Mesendoderm (in vitro differentiated cells): ENCODE measurements at regions not wholly inside any gene's neighbourhood (a gene's known extent, or its start where the extent isn't known, plus 50 kb on each side); places are given as distances from the start of the nearest gene placed in this dataset.

Experiments used
- DNase-seq: peaks from one replicate; pipeline ENCODE4 v3.0.0; 2013
- H2AK5ac ChIP-seq: 2 replicates; pipeline ENCODE4 v1.6.1; 2013; ENCODE audit warnings: low read length, inconsistent platforms
- H2BK120ac ChIP-seq: 2 replicates; pipeline ENCODE4 v1.6.1; 2013; ENCODE audit warnings: low read depth, mild to moderate bottlenecking, low read length, moderate library complexity, mixed read lengths
- H2BK15ac ChIP-seq: replicated peaks from 2 replicates; pipeline ENCODE4 v1.6.1; 2013; ENCODE audit warnings: low read depth, mild to moderate bottlenecking, moderate library complexity
- H2BK5ac ChIP-seq: 2 replicates; pipeline ENCODE4 v1.6.1; 2013; ENCODE audit warnings: low read length, inconsistent platforms
- H3K18ac ChIP-seq: 2 replicates; pipeline ENCODE4 v1.6.1; 2013; ENCODE audit warnings: mild to moderate bottlenecking, low read length, mixed read lengths
- H3K23ac ChIP-seq: one replicate; pipeline ENCODE4 v1.6.1; 2013; ENCODE audit warnings: low read length
- H3K27ac ChIP-seq: 2 replicates; pipeline ENCODE4 v1.5.1; 2013; ENCODE audit warnings: low read depth, mild to moderate bottlenecking, inconsistent platforms, low read length, moderate library complexity
- H3K27me3 ChIP-seq: 2 replicates; pipeline ENCODE4 v1.6.1; 2013; ENCODE audit warnings: low read length, control low read depth, mild to moderate bottlenecking, inconsistent platforms; ENCODE audit not compliant: insufficient read depth, poor library complexity
- H3K36me3 ChIP-seq: 2 replicates; pipeline ENCODE4 v1.6.1; 2013; ENCODE audit warnings: low read length, inconsistent platforms; ENCODE audit not compliant: control insufficient read depth, insufficient read depth
- H3K4ac ChIP-seq: one replicate; pipeline ENCODE4 v1.6.1; 2013; ENCODE audit warnings: low read depth, mild to moderate bottlenecking, low read length, moderate library complexity
- H3K4me1 ChIP-seq: 2 replicates; pipeline ENCODE4 v1.6.1; 2013; ENCODE audit warnings: low read depth, low read length, inconsistent platforms; ENCODE audit not compliant: control insufficient read depth
- H3K4me2 ChIP-seq: 2 replicates; pipeline ENCODE4 v1.6.1; 2013; ENCODE audit warnings: low read length
- H3K4me3 ChIP-seq: 2 replicates; pipeline ENCODE4 v1.5.1; 2013; ENCODE audit warnings: mild to moderate bottlenecking, low read length
- H3K56ac ChIP-seq: one replicate; pipeline ENCODE4 v1.6.1; 2013; ENCODE audit warnings: low read length
- H3K79me1 ChIP-seq: 2 replicates; pipeline ENCODE4 v1.6.1; 2013; ENCODE audit warnings: low read length, inconsistent platforms
- H3K79me2 ChIP-seq: 2 replicates; pipeline ENCODE4 v1.6.1; 2013; ENCODE audit warnings: mild to moderate bottlenecking, low read length; ENCODE audit not compliant: control insufficient read depth, insufficient read depth
- H3K9ac ChIP-seq: 2 replicates; pipeline ENCODE4 v1.6.1; 2013; ENCODE audit warnings: low read length, inconsistent platforms
- H4K5ac ChIP-seq: one replicate; pipeline ENCODE4 v1.6.1; 2013; ENCODE audit warnings: low read length
- H4K8ac ChIP-seq: one replicate; pipeline ENCODE4 v1.6.1; 2013; ENCODE audit warnings: low read depth, mild to moderate bottlenecking, control low read depth, low read length, moderate library complexity
- WGBS: extraction: QIAGEN DNeasy Blood & Tissue Kit; methylation state at CpG from one replicate; pipeline ENCODE4 v1.1.7; 2013; ENCODE audit warnings: low lambda C conversion rate, missing lambda C conversion rate; ENCODE audit not compliant: insufficient coverage; ENCODE audit errors: extremely low coverage; 5-methylcytosine and 5-hydroxymethylcytosine counted together

DNA sequence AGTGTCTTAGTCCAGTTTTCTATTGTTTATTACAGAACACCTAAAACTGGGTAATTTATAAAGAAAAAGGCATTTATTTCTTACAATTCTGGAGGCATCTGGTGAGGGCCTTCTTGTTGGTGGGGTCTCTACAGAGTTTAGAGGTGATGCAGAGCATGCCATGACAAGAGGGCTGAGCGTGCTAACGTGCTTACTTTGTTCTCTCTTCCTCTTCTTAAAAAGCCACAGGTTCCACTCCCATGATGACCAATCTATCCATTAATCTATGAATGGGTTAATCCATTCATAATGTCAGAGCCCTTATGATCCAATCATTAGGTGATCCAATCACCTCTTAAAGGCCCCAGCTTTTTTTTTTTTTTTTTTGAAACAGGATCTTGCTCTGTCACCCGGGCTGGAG lies 291.5 kb upstream of the GALNTL6 start:
- H2BK5ac ChIP-seq, result no peak overlapping the region
- DNase-seq, result no peak
- H3K56ac ChIP-seq, result no peak overlapping the region
- no peaks in the 10 kb centered on the region for H3K4me1 ChIP-seq
- H3K4me2 ChIP-seq, result no peak overlapping the region
- H3K9ac ChIP-seq, result no peak overlapping the region
- H3K79me2 ChIP-seq, result no peaks in the 10 kb centered on the region
- H3K27ac ChIP-seq, result no peak overlapping the region
- no peaks in the 10 kb centered on the region for H3K79me1 ChIP-seq
- H2AK5ac ChIP-seq, result no peak overlapping the region
- no peak overlapping the region for H4K8ac ChIP-seq
- no peak overlapping the region for H3K18ac ChIP-seq
- no peak overlapping the region for H2BK15ac ChIP-seq
- no peak overlapping the region for H3K23ac ChIP-seq
- no peak overlapping the region for H3K4ac ChIP-seq
- no peak overlapping the region for H4K5ac ChIP-seq
- H3K27me3 ChIP-seq, result no peaks in the 10 kb centered on the region
- no peaks in the 10 kb centered on the region for H3K36me3 ChIP-seq
- no peak overlapping the region for H3K4me3 ChIP-seq
- no CpG with 5 or more reads among the region's 3 CpGs for WGBS
- no peak overlapping the region for H2BK120ac ChIP-seq

DNA sequence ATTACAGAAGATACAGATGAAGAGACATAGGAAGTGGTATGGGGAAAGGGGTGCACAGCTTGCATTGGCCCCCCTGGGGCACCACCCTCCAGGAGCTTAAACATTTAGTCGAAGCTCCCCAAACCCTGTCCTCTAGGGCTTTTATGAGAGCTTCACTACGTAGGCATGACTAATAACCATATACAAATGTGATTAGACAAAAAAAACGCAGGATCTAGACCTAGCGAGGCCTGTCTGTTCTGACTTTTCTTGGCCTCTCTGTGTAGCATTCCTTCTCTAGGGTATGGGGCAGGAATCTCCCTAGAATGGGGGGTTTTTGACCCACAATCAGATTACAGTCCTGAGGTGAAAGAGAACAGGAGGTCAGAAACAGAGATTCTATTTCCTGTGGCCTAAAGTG lies 293.7 kb upstream of the GALNTL6 start:
- H3K36me3 ChIP-seq, result no peaks in the 10 kb centered on the region
- H3K4ac ChIP-seq, result no peak overlapping the region
- H2BK5ac ChIP-seq, result no peak overlapping the region
- H4K5ac ChIP-seq, result no peak overlapping the region
- H4K8ac ChIP-seq, result no peak overlapping the region
- H2AK5ac ChIP-seq, result no peak overlapping the region
- no peak overlapping the region for H2BK15ac ChIP-seq
- no peak overlapping the region for H3K23ac ChIP-seq
- no peak overlapping the region for H2BK120ac ChIP-seq
- H3K4me2 ChIP-seq, result no peak overlapping the region
- no peaks in the 10 kb centered on the region for H3K79me1 ChIP-seq
- no peak overlapping the region for H3K9ac ChIP-seq
- H3K27me3 ChIP-seq, result no peaks in the 10 kb centered on the region
- H3K79me2 ChIP-seq, result no peaks in the 10 kb centered on the region
- no peak overlapping the region for H3K27ac ChIP-seq
- no CpG with 5 or more reads among the region's 4 CpGs for WGBS
- H3K18ac ChIP-seq, result no peak overlapping the region
- no peak overlapping the region for H3K4me3 ChIP-seq
- no peak for DNase-seq
- H3K56ac ChIP-seq, result no peak overlapping the region
- no peaks in the 10 kb centered on the region for H3K4me1 ChIP-seq

DNA sequence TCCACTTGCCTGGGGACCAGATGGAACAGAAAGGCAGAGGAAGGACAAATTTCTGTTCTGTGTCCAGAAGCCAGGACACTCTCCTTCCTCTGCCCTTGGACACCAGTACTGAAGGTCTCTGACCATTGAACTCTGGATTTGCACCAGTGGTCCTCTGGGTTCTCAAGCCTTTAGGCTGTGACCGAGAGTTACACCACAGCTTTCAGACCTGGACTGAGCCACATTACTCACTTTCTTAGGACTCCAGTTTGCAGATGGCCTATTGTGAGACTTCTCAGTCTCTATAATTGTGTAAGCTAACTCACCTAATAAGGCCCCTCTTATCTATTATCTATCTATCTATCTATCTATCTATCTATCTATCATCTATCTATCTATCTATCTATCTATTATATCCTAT lies 295.3 kb upstream of the GALNTL6 start:
- Histone ChIP-seq H3K4ac (no peak overlapping the region), H3K56ac (no peak overlapping the region), H4K8ac (no peak overlapping the region), H4K5ac (no peak overlapping the region), H3K4me3 (no peak overlapping the region), H3K23ac (no peak overlapping the region), H3K27ac (no peak overlapping the region), H2BK15ac (no peak overlapping the region), H3K4me2 (no peak overlapping the region), H2BK120ac (no peak overlapping the region), H3K27me3 (no peaks in the 10 kb centered on the region), H2AK5ac (no peak overlapping the region), H3K4me1 (no peaks in the 10 kb centered on the region), H2BK5ac (no peak overlapping the region), H3K79me2 (no peaks in the 10 kb centered on the region), H3K36me3 (no peaks in the 10 kb centered on the region), H3K9ac (no peak overlapping the region), H3K79me1 (no peaks in the 10 kb centered on the region), H3K18ac (no peak overlapping the region)
- DNase-seq, result no peak
- WGBS, result no CpG with 5 or more reads among the region's 1 CpG

DNA sequence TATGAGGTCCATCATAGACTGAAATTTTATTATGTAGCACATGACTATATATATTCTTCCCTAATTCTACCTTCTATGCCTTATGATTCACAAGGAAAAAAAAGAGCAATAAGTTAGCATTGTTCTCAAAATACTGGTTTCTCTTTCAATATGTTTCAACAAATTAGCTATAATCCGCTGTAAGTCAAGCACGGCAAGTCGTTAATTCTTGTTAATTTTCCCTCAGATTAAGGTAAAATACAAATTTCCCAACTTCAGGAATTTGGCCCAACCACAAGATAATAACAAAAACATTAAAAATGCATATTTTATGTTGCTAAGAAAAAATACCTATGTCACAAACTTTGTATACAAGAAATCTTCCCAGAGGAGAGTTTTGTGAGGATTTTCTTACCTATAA lies 296.5 kb upstream of the GALNTL6 start:
- DNase-seq, result no peak
- H3K9ac ChIP-seq, result no peak overlapping the region
- no peak overlapping the region for H2BK15ac ChIP-seq
- no CpG with 5 or more reads among the region's 3 CpGs for WGBS
- H3K36me3 ChIP-seq, result no peaks in the 10 kb centered on the region
- H3K4me2 ChIP-seq, result no peak overlapping the region
- no peak overlapping the region for H4K5ac ChIP-seq
- H3K56ac ChIP-seq, result no peak overlapping the region
- H3K18ac ChIP-seq, result no peak overlapping the region
- no peak overlapping the region for H3K4me3 ChIP-seq
- no peaks in the 10 kb centered on the region for H3K79me2 ChIP-seq
- H2BK120ac ChIP-seq, result no peak overlapping the region
- no peak overlapping the region for H3K23ac ChIP-seq
- no peaks in the 10 kb centered on the region for H3K79me1 ChIP-seq
- no peaks in the 10 kb centered on the region for H3K4me1 ChIP-seq
- no peaks in the 10 kb centered on the region for H3K27me3 ChIP-seq
- H4K8ac ChIP-seq, result no peak overlapping the region
- H3K27ac ChIP-seq, result no peak overlapping the region
- no peak overlapping the region for H3K4ac ChIP-seq
- H2AK5ac ChIP-seq, result no peak overlapping the region
- no peak overlapping the region for H2BK5ac ChIP-seq

DNA sequence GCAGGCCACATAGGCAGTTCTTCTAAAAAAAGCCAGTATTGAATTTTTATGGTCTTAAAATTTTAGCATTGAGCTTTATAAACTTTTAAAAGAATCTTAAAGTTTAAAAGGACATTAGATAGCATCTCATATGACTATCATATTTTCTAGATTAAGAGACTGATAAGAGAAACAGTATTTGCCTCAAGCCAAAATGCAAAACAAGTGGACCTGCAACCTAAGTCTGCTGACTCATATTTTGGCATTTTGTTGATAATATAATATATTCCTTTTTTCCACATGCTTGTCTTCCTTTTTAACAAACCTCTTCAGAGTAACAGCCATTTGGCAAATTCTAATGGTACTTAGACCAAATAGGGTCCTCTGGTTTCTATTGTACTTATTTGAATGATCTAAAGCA lies 328.5 kb upstream of the GALNTL6 start:
- DNase-seq, result no peak

DNA sequence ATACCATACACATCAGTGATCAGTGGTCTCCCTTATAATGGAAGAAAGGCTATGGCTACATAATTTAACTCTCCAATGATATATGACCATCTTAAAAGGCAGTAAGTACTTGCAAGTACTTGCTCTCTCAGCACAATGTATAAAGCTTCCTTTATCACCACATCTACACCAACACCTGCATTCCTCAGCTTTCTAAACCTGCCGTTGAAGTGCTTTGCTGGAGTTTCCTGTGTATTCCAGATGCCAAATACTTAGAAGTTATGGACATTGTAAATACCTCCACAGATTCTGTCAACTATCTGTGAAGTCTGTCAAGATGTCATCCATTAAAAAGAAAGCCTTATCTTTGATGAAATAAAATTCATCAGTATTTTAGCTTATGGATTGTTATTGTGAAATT lies 335.0 kb upstream of the GALNTL6 start:
- WGBS, result no CpG with 5 or more reads among the region's 1 CpG
- Histone ChIP-seq H3K23ac (no peak overlapping the region), H2BK120ac (no peak overlapping the region), H4K5ac (no peak overlapping the region), H3K79me2 (no peaks in the 10 kb centered on the region), H3K4ac (no peak overlapping the region), H3K27me3 (no peaks in the 10 kb centered on the region), H3K18ac (no peak overlapping the region), H3K4me2 (no peak overlapping the region), H3K27ac (no peak overlapping the region), H3K9ac (no peak overlapping the region), H2AK5ac (no peak overlapping the region), H2BK5ac (no peak overlapping the region), H2BK15ac (no peak overlapping the region), H3K79me1 (no peaks in the 10 kb centered on the region), H3K56ac (no peak overlapping the region), H4K8ac (no peak overlapping the region), H3K4me1 (peaks cover 2% of the 10 kb centered on the region), H3K36me3 (no peaks in the 10 kb centered on the region), H3K4me3 (no peak overlapping the region)
- DNase-seq, result peak; percentile 73

More for the DNA sequence above, 328.5 kb upstream of the GALNTL6 start:
- H2BK5ac ChIP-seq, result no peak overlapping the region
- H3K27me3 ChIP-seq, result no peaks in the 10 kb centered on the region
- no peaks in the 10 kb centered on the region for H3K4me1 ChIP-seq
- no peaks in the 10 kb centered on the region for H3K79me1 ChIP-seq
- no peak overlapping the region for H3K4ac ChIP-seq
- no peak overlapping the region for H3K23ac ChIP-seq
- H2BK15ac ChIP-seq, result no peak overlapping the region
- H3K27ac ChIP-seq, result no peak overlapping the region
- no peaks in the 10 kb centered on the region for H3K79me2 ChIP-seq
- H3K4me2 ChIP-seq, result no peak overlapping the region
- H3K36me3 ChIP-seq, result no peaks in the 10 kb centered on the region
- no peak overlapping the region for H2AK5ac ChIP-seq
- no peak overlapping the region for H4K8ac ChIP-seq
- no peak overlapping the region for H2BK120ac ChIP-seq
- H3K4me3 ChIP-seq, result no peak overlapping the region
- no peak overlapping the region for H4K5ac ChIP-seq
- H3K56ac ChIP-seq, result no peak overlapping the region
- no peak overlapping the region for H3K9ac ChIP-seq
- H3K18ac ChIP-seq, result no peak overlapping the region
